Breast epithelium (tissue), 4 donors: ENCODE measurements at regions not wholly inside any gene's neighbourhood (a gene's known extent, or its start where the extent isn't known, plus 50 kb on each side); places are given as distances from the start of the nearest gene placed in this dataset.

Source experiments
- DNase-seq, 2 donors: peaks; one replicate each; pipeline ENCODE4 v3.0.0-alpha.2; 2019; ENCODE audit warnings: low spot score in 2 of 2
- H3K27ac ChIP-seq, 2 donors: fragments of 200-600 bp; sonication (generic) in 1 of 2; one replicate each; pipeline ENCODE4 v1.5.1; 2016 to 2019; ENCODE audit warnings: mild to moderate bottlenecking in 1 of 2
- H3K27me3 ChIP-seq, 2 donors: fragments of 200-600 bp; sonication (generic) in 1 of 2; one replicate each; pipeline versions ENCODE4 v1.5.1 to v1.6.0; 2017 to 2019; ENCODE audit warnings: control low read depth in 1 of 2, mild to moderate bottlenecking in 1 of 2
- H3K36me3 ChIP-seq: fragments of 200-600 bp; one replicate; pipeline ENCODE4 v1.5.1; 2019
- H3K4me1 ChIP-seq, 2 donors: fragments of 200-600 bp; sonication (generic); one replicate each; pipeline ENCODE4 v1.5.1; 2016 to 2019; ENCODE audit warnings: control low read depth in 1 of 2
- H3K4me3 ChIP-seq, 3 donors: fragments of 200-600 bp; sonication (generic); 1 replicate in 2 of 3; 2 replicates in 1 of 3; pipeline ENCODE4 v1.5.1; 2016 to 2019; ENCODE audit warnings: mild to moderate bottlenecking in 3 of 3, moderate library complexity in 2 of 3
- H3K9me3 ChIP-seq, 2 donors: fragments of 200-600 bp; sonication (generic) in 1 of 2; one replicate each; pipeline ENCODE4 v1.5.1; 2016 to 2019; ENCODE audit warnings: control low read depth in 1 of 2
- CTCF ChIP-seq, 3 donors: fragments of 450-650 bp; IDR thresholded peaks; one replicate each; pipeline ENCODE4 v1.5.1; 2016 to 2017; ENCODE audit warnings: antibody characterized with exemption in 3 of 3, mild to moderate bottlenecking in 3 of 3, moderate library complexity in 3 of 3
- POLR2A ChIP-seq: fragments of 450-650 bp; IDR thresholded peaks from one replicate; pipeline ENCODE4 v1.6.1; 2016; ENCODE audit warnings: antibody characterized with exemption, mild to moderate bottlenecking, moderate library complexity
- POLR2AphosphoS5 ChIP-seq, 3 donors: sonication (generic); formaldehyde crosslinking; IDR thresholded peaks; one replicate each; pipeline ENCODE4 v1.6.1; 2017; ENCODE audit warnings: antibody characterized with exemption in 3 of 3
- intact Hi-C: fragments of 100-400 bp; cut with DNase I; formaldehyde crosslinking; loops from one replicate; pipeline ENCODE4 v1.15.1; 2023; ENCODE audit warnings: low total_unique reads

GRCh38 chr11:86126862-86127261, 58.0 kb upstream of the PICALM start:
- Histone ChIP-seq H3K9me3 (no peaks in the 10 kb centered on the region), H3K4me1 (no peaks in the 10 kb centered on the region), H3K4me3 (no peak overlapping the region), H3K36me3 (no peaks in the 10 kb centered on the region), H3K27me3 (no peaks in the 10 kb centered on the region), H3K27ac (no peak overlapping the region)
- TF ChIP-seq POLR2A (no peak), CTCF (IDR thresholded peaks at IDR 0.05) (no peak), POLR2AphosphoS5 (IDR thresholded peaks at IDR 0.05) (no peak)
- no peak for DNase-seq
- intact Hi-C loops: no loop called here

GRCh38 chr11:86124251-86125233, 55.7 kb upstream of the PICALM start:
- H3K4me1 ChIP-seq: no peaks in the 10 kb centered on the region
- no peaks in the 10 kb centered on the region for H3K27me3 ChIP-seq
- no peak overlapping the region for H3K27ac ChIP-seq
- TF ChIP-seq CTCF (IDR thresholded peaks at IDR 0.05) (no peak), POLR2A (no peak), POLR2AphosphoS5 (IDR thresholded peaks at IDR 0.05) (no peak)
- H3K36me3 ChIP-seq: no peaks in the 10 kb centered on the region
- intact Hi-C loops: no loop called here
- H3K9me3 ChIP-seq: no peaks in the 10 kb centered on the region
- no peak overlapping the region for H3K4me3 ChIP-seq
- DNase-seq: no peak

- Histone ChIP-seq H3K27ac (no peak overlapping the region), H3K9me3 (no peaks in the 10 kb centered on the region), H3K4me1 (no peaks in the 10 kb centered on the region), H3K27me3 (no peaks in the 10 kb centered on the region), H3K36me3 (no peaks in the 10 kb centered on the region), H3K4me3 (no peak overlapping the region)
- intact Hi-C loops: no loop called here
- TF ChIP-seq POLR2A (no peak), POLR2AphosphoS5 (IDR thresholded peaks at IDR 0.05) (no peak), CTCF (IDR thresholded peaks at IDR 0.05) (no peak)
- DNase-seq: no peak
Measured at GRCh38 chr11:86122773-86123172, 53.9 kb upstream of the PICALM start.

- no peaks in the 10 kb centered on the region for H3K9me3 ChIP-seq
- TF ChIP-seq POLR2A (no peak), POLR2AphosphoS5 (IDR thresholded peaks at IDR 0.05) (no peak), CTCF (IDR thresholded peaks at IDR 0.05) (no peak)
- no peak overlapping the region for H3K27ac ChIP-seq
- intact Hi-C loops: no loop called here
- H3K4me3 ChIP-seq: no peak overlapping the region
- H3K4me1 ChIP-seq: no peaks in the 10 kb centered on the region
- no peak for DNase-seq
- H3K27me3 ChIP-seq: no peaks in the 10 kb centered on the region
- no peaks in the 10 kb centered on the region for H3K36me3 ChIP-seq
Measured at GRCh38 chr11:86120807-86121206, 51.9 kb upstream of the PICALM start.

DNA sequence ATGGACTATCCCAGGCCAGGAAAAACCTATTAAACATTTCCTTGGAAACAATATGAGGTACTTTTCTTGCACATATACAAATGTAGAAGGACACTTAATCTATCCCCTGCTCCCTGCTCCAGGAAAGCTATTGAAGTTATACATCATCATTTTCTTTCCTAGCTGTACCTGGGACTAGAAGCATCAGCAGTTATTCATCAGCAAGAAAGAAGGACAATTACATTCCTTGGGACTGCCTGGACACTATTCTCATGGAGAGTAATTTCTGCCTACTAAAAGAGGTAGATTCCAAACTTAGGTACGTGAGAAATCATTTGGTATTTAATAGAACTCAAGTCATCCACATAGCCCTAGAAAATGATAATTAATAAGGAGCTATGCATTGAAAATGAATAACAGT, 51.0 kb upstream of the PICALM start:
- Histone ChIP-seq H3K36me3 (no peaks in the 10 kb centered on the region), H3K27ac (no peak overlapping the region), H3K4me1 (no peaks in the 10 kb centered on the region), H3K9me3 (no peaks in the 10 kb centered on the region), H3K27me3 (no peaks in the 10 kb centered on the region), H3K4me3 (no peak overlapping the region)
- intact Hi-C loops: no loop called here
- TF ChIP-seq CTCF (IDR thresholded peaks at IDR 0.05): no peak
- no peak for TF ChIP-seq POLR2AphosphoS5 (IDR thresholded peaks at IDR 0.05)
- no peak for TF ChIP-seq POLR2A
- DNase-seq: no peak
